NCI-H2107 treated with DMSO at 0.1 percent for 48 hours (cell line): ENCODE measurements at regions not wholly inside any gene's neighbourhood (a gene's known extent, or its start where the extent isn't known, plus 50 kb on each side); places are given as distances from the start of the nearest gene placed in this dataset.

Experiments
- DNase-seq: peaks from one replicate; lab custom pipeline; 2025; ENCODE audit not compliant: unreplicated experiment; lab: John Stamatoyannopoulos, UW

DNA sequence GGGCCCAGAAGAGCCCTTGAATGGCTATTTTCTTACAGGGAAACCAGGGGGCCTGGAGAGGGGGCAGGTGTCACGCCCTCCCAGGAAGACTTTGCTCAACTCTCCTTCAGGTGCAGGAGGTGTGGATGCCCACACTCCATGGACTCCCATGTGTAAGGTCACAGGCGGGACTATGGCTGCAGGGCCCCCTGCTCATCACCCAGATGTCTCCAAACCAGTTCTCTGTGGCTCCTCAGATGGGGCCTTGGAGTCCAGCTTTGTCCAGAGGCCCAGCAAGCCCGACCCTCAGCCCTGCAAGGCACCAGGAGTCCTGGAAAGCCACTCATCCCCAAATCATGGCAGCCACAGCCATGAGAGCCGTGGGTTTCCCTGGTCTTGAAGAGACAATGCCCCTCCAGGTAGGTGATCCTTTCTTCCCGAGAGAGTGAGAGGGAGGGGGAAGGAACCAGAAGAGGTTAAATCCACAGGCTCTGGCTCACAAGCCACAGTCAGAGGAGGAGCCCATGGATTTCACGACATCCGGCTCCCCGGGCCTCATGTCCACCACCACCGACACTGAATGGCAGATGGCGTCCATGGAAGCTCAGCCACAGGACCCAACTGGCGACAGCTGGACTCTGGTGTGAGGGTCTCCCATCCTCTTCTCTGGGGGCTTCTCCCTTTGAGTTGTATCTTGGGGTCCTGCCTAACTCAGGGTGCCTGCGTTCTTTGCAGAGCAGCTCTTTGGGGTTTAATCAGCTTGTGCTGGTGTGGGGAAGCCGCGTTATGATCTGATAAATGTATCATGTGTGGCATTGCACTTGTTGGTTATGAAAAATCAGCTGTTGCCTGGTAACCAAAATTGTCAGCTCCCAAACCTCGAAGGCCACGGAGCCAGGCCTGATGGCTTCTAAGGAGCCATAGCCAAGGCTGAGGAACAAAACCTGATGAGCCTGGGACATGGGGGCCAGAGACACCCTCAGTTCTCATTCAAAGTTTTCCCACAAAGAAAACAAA, 620.4 kb downstream of the BRD1 start:
- DNase-seq: no peak

DNA sequence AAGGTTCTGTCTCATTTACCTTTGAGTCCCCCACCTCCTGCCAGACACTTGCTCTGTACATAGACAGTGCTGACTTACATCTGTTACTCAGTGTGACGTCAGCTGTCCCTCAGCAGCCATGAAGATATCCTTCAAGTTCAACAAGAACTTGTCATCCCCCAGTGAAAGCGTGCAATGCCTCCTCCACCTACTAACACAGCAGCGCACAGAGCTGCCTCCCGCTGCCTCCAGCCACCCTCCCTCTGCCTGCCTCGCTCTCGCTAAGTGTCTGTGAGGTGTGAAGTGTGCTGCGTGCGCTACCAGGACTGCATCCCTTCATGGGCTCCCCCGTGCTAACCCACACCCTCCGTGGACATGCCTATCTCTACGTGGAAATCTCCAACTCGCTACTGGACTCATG, 621.4 kb downstream of the BRD1 start:
- no peak for DNase-seq

GRCh38 chr22:49205483-49205800, 622.2 kb downstream of the BRD1 start:
- no peak for DNase-seq

- DNase-seq: no peak
Observed at GRCh38 chr22:49204599-49205482, 622.8 kb downstream of the BRD1 start.

DNA sequence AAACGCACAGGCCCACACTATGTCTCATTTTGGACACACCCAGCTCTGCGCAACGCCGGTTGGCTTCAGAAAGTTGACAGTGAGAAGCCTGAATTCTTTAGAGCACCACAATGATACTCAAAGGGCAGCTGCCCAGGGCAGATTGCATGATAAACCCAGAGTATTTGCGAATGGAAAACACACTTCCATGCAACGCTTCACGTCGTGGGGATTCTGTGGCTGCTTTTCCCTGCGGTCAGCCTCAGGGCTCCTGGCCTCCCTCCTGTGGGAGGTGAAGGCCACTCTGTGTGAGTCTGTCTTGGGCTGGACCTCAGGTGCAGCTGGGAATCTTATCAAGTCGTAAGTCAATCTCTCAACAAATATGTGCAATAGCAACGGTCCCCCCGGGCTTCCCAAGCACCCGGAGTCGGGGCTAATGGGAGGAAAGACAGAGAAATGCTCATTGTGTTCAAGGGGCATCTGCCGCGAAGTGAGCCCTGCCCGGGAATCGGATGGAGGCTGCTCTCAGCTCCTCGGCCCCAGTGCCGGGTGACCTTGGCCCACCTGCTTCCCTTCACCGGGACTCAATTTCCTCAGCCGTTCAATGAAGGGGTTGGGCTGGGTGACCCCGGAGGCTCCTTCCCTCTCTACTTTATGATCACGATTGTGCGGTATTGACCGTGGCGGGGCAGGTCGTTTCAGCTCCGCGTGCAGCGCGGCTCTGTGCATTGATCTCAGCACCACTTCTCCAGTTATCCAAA, 623.6 kb downstream of the BRD1 start:
- DNase-seq: no peak

- no peak for DNase-seq
Observed at GRCh38 chr22:49203091-49203858, 624.4 kb downstream of the BRD1 start.

DNA sequence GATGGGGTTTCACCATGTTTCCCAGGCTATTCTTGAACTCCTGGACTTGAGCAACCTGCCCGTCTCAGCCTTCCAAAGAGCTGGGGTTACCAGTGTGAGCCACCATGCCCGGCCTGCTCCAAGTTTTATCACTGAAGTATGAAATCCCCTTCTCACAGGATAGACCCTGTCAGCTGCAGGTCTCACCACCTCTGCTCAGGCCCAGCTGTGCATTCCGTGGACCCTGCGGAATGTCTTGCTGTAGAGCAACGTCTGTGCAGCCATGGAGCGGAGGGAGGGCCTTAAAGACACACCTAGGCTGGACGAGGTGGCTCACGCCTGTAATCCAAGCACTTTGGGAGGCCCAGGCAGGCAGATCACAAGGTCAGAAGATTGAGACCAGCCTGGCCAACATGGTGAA, 625.4 kb downstream of the BRD1 start:
- DNase-seq: no peak

- no peak for DNase-seq
Observed at GRCh38 chr22:49201046-49201970, 626.4 kb downstream of the BRD1 start.

DNA sequence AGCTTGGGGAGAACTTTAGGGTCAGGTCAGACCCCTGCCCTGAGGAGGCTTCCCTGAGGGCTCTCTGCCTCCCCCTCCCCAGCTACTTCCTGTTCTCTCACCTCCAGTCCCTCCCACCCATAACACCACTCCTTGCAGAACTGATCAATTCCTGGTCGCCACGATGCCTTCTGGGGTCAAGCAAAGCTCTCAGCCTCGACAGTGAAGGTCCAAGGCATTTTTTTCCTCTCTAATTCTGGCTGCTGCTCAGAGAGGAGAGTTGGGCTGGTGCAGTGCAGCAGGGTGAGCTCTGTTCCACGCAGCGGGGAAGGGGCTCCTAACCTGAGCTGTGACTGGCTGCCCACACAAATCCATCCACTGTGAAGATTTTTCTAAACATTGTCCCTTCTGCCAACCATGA, 628.4 kb downstream of the BRD1 start:
- DNase-seq: no peak

GRCh38 chr22:49198705-49199084, 629.0 kb downstream of the BRD1 start:
- no peak for DNase-seq

DNA sequence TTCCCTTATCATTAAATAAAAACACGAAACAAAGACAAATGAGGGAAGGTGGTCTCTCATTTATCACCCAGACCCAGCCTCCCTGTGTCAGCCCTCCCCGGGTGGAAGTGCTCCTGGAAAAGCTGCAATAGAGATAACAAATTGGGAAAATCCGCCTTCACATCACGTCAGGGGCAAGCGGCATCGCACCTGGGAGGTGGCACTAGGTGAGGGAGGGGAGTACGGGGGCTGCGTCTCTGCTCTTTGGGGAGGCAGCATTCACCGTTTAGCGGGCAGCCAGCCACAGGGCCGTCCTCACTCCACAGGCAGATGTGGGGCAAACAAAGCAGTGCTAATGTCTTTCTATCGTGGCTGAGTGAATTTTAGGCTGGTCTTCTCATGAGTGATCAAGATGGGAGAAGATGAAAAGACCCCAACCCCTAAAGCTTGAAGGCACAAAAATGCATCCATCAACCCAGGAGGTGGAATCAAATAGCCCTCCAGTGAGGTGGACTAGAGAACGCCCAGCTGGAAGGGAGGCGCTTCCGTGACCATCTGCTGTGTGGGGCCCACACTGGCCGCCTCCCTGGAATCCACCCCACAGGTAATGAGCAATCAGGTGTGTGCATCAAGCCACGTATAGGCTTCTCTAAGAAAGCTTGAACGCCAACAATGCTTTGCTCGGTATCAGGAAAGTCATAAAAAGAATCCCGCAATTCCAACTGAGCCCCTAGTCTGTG, 629.5 kb downstream of the BRD1 start:
- DNase-seq: no peak

DNA sequence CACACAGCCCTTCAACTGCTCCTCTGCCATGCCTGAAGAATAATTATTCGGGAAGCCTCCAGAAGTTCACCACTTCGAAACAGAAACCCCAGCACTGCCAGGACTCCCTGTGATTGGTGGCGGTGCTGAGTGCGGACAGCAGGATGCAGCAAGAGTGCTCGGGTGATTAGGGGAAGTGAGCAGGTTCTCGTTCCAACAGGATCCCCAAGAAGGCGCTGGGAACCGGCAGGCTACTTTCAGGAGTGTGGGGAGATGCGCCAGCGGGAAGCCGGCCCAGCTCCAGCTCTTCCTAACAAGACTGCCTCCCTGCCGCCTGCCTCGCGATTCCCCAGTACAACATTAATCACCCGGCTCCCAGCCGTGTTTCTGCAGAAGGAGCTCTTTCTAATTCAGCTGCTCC, 630.2 kb downstream of the BRD1 start:
- peak; percentile 37 for DNase-seq

DNA sequence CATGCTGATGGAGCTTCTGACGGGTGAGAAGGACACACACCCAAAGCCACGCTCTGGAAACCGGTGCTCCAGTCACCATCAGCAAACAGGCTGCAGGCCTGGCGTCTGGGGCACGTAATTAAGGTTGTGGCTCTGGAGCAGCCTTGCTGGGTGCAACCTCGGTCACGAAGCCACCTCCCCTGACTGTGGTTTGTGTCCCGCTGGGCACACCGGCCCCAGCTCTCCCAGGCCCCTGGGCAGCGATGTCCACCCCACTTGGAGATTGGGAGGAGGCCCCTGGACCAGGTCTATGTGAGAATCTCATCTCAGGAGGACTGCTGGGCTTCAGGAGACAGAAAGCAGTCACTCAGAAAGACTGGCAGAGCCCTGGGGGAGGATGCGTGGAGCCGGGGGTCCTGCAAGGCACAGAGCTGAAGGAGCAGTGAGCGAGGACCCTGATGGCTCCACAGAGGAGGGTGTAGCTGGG, 631.6 kb downstream of the BRD1 start:
- DNase-seq: no peak

- no peak for DNase-seq
Observed at GRCh38 chr22:49195636-49196035, 632.0 kb downstream of the BRD1 start.

- DNase-seq: no peak
Observed at GRCh38 chr22:49193901-49194465, 633.7 kb downstream of the BRD1 start.

DNA sequence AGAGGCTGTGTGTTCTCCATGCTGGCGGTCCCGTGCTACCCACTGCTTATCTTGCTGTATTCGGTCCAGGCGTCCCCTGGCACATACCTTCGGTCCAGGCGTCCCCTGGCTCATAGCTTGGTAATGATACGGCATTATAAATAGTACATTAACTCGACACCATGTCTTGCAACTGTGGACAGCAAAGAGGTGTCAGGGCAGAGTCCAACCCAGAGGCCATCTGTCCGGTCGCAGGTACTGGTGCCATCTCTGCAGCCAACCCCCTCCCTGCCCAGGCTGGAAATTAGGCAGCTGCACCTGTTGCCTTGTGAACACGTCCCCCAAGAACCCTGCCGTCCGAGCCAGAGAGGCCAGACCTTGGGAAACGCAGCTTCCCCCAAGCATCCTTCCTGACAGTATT, 634.3 kb downstream of the BRD1 start:
- no peak for DNase-seq

- DNase-seq: no peak
Observed at GRCh38 chr22:49192857-49193250, 634.8 kb downstream of the BRD1 start.

GRCh38 chr22:49192180-49192856, 635.4 kb downstream of the BRD1 start:
- no peak for DNase-seq
